Ammon's horn (tissue), 1 donor: ENCODE measurements at regions not wholly inside any gene's neighbourhood (a gene's known extent, or its start where the extent isn't known, plus 50 kb on each side); places are given as distances from the start of the nearest gene placed in this dataset.
"Not testable (repeated sequence)": the region's sequence is repeated elsewhere in the genome, so short reads cannot be mapped to it uniquely, and the experiment has no call there.

Experiments
- DNase-seq: peaks from one replicate; pipeline ENCODE4 v3.0.0-alpha.2; 2016; ENCODE audit warnings: low spot score

GRCh38 chr13:50419331-50419865 is 404.2 kb downstream of the KCNRG start:
- no peak for DNase-seq

- DNase-seq: peak; percentile 45
Measured at GRCh38 chr13:50419896-50420295, 404.7 kb downstream of the KCNRG start.

GRCh38 chr13:50420718-50421472 is 405.7 kb downstream of the KCNRG start:
- DNase-seq: no peak

GRCh38 chr13:50421473-50422130 is 406.4 kb downstream of the KCNRG start:
- no peak for DNase-seq

- DNase-seq: no peak
Measured at GRCh38 chr13:50422181-50423148, 407.2 kb downstream of the KCNRG start.

- no peak for DNase-seq
Measured at GRCh38 chr13:50424993-50425392, 409.7 kb downstream of the KCNRG start.

- DNase-seq: no peak
Measured at GRCh38 chr13:50425772-50426171, 410.5 kb downstream of the KCNRG start.

GRCh38 chr13:50426927-50427326 is 411.7 kb downstream of the KCNRG start:
- no peak for DNase-seq

- DNase-seq: not testable (repeated sequence)
Measured at GRCh38 chr13:50427511-50427910, 412.3 kb downstream of the KCNRG start.

- DNase-seq: no peak
Measured at GRCh38 chr13:50428183-50428877, 413.1 kb downstream of the KCNRG start.

GRCh38 chr13:50435011-50435410 is 408.5 kb downstream of the DLEU7 start:
- DNase-seq: no peak

- DNase-seq: no peak
Measured at GRCh38 chr13:50437252-50437651, 406.2 kb downstream of the DLEU7 start.

GRCh38 chr13:50438351-50438750 is 405.1 kb downstream of the DLEU7 start:
- no peak for DNase-seq

GRCh38 chr13:50441130-50441529 is 402.4 kb downstream of the DLEU7 start:
- no peak for DNase-seq

GRCh38 chr13:50444726-50445125 is 398.8 kb downstream of the DLEU7 start:
- no peak for DNase-seq

GRCh38 chr13:50446611-50447010 is 396.9 kb downstream of the DLEU7 start:
- no peak for DNase-seq

- no peak for DNase-seq
Measured at GRCh38 chr13:50448535-50448998, 394.9 kb downstream of the DLEU7 start.

GRCh38 chr13:50449465-50449864 is 394.0 kb downstream of the DLEU7 start:
- DNase-seq: no peak

- DNase-seq: no peak
Measured at GRCh38 chr13:50450279-50450678, 393.2 kb downstream of the DLEU7 start.

- DNase-seq: no peak
Measured at GRCh38 chr13:50451609-50452008, 391.9 kb downstream of the DLEU7 start.

GRCh38 chr13:50452028-50452427 is 391.5 kb downstream of the DLEU7 start:
- DNase-seq: no peak
